T-cell (primary cell): ENCODE measurements at regions not wholly inside any gene's neighbourhood (a gene's known extent, or its start where the extent isn't known, plus 50 kb on each side); places are given as distances from the start of the nearest gene placed in this dataset.

Experiments used
- ATAC-seq, 4 experiments: fragments of 200-7000 bp in 3 of 4; fragments of 150-1000 bp in 1 of 4; cut with Tn5 transposase; replicated peaks in 1 of 4; 1 replicate in 3 of 4; 2 replicates in 1 of 4; pipeline ENCODE4 v1.10.0; 2021; ENCODE audit warnings: moderate library complexity in 3 of 4, mild to moderate bottlenecking in 2 of 4, moderate number of reproducible peaks in 1 of 4
- CTCF ChIA-PET, 2 donors: fragments of 300-600 bp; sonication (Branson Sonifier 250); formaldehyde crosslinking; loops; one replicate each; lab custom pipeline; 2022; ENCODE audit warnings: antibody characterized with exemption in 2 of 2; lab: Charles Lee
- POLR2A ChIA-PET, 2 donors: fragments of 300-600 bp; sonication (Branson Sonifier 250); formaldehyde crosslinking; loops; one replicate each; lab custom pipeline; 2022; ENCODE audit warnings: antibody characterized with exemption in 2 of 2; lab: Charles Lee
- DNase-seq, 35 experiments: peaks; one replicate each; pipeline versions ENCODE4 v3.0.0 to v3.0.0-alpha.2; 2013 to 2023
- H3K27ac ChIP-seq: one replicate; pipeline ENCODE4 v1.5.1; 2013; ENCODE audit warnings: low read length
- H3K27me3 ChIP-seq, 2 experiments: replicated peaks in 1 of 2; 1 replicate in 1 of 2; 2 replicates in 1 of 2; pipeline versions ENCODE4 v1.6.1 to v1.7.0; 2013; ENCODE audit warnings: low read length in 1 of 2, mixed read lengths in 1 of 2; ENCODE audit not compliant: control insufficient read depth in 2 of 2, insufficient read depth in 2 of 2; ENCODE audit errors: extremely low read depth in 1 of 2
- H3K36me3 ChIP-seq, 2 donors: 1 replicate in 1 of 2; 2 replicates in 1 of 2; pipeline versions ENCODE4 v1.6.1 to v1.7.0; 2013; ENCODE audit warnings: low read length in 1 of 2; ENCODE audit not compliant: control insufficient read depth in 2 of 2, insufficient read depth in 1 of 2; ENCODE audit errors: extremely low read depth in 1 of 2
- H3K4me1 ChIP-seq, 2 experiments: 1 replicate in 1 of 2; 2 replicates in 1 of 2; pipeline versions ENCODE4 v1.6.1 to v1.7.0; 2013; ENCODE audit warnings: low read length in 2 of 2, mixed read lengths in 1 of 2; ENCODE audit not compliant: insufficient read depth in 2 of 2, control insufficient read depth in 1 of 2; ENCODE audit errors: extremely low read depth in 1 of 2
- H3K4me3 ChIP-seq, 2 donors: 1 replicate in 1 of 2; 2 replicates in 1 of 2; pipeline versions ENCODE4 v1.5.1 to v1.7.0; 2013; ENCODE audit warnings: mild to moderate bottlenecking in 2 of 2, low read length in 1 of 2, moderate library complexity in 1 of 2; ENCODE audit not compliant: control insufficient read depth in 1 of 2; ENCODE audit errors: extremely low read depth in 1 of 2
- H3K9me3 ChIP-seq: 2 replicates; pipeline ENCODE4 v1.7.0; 2013
- H3K27ac Mint-ChIP-seq, 2 donors: one replicate each; pipeline ENCODE4 v1.8.0; 2020 to 2021; ENCODE audit warnings: mild to moderate bottlenecking in 2 of 2, mixed read lengths in 2 of 2
- H3K27me3 Mint-ChIP-seq, 2 donors: one replicate each; pipeline ENCODE4 v1.8.0; 2021 to 2022; ENCODE audit warnings: mixed read lengths in 2 of 2
- H3K36me3 Mint-ChIP-seq: one replicate; pipeline ENCODE4 v1.8.0; 2021; ENCODE audit warnings: mixed read lengths
- H3K4me1 Mint-ChIP-seq, 3 donors: one replicate each; pipeline ENCODE4 v1.8.0; 2020 to 2022; ENCODE audit warnings: mixed read lengths in 3 of 3, mild to moderate bottlenecking in 1 of 3
- H3K4me3 Mint-ChIP-seq, 3 donors: one replicate each; pipeline ENCODE4 v1.8.0; 2020 to 2022; ENCODE audit warnings: mild to moderate bottlenecking in 3 of 3, mixed read lengths in 3 of 3, moderate library complexity in 3 of 3
- H3K9me3 Mint-ChIP-seq, 3 donors: one replicate each; pipeline ENCODE4 v1.8.0; 2020 to 2022; ENCODE audit warnings: mixed read lengths in 3 of 3
- WGBS: methylation state at CpG from one replicate; pipeline ENCODE4 v1.1.5; 2013; ENCODE audit warnings: missing lambda C conversion rate; ENCODE audit not compliant: insufficient coverage; 5-methylcytosine and 5-hydroxymethylcytosine counted together

DNA sequence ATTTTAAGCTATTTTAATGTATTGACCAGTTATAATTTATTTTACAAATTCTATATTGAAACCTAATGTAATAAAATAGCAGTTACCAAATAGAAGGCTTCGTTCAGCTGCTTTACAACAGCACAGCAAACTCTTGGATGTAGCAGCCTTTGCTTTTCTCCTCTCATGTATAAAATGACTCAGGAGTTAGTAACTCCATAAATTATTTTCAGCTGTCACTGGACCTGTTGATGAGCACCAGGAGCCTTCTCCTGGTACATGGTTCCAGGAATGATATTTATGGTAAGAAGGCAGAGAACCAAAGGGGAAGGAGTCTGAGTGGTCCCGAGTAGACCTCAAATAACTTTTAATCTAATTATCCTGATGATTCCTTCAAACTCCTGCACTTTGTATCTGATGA lies 256.4 kb upstream of the NETO1 start:
- Mint-ChIP-seq H3K4me3 (no peak overlapping the region), H3K27ac (no peak overlapping the region), H3K4me1 (no peaks in the 10 kb centered on the region), H3K36me3 (no peaks in the 10 kb centered on the region), H3K9me3 (peaks cover 3 to 12% (median 5%) of the 10 kb centered on the region in 3 donors), H3K27me3 (no peaks in the 10 kb centered on the region)
- Histone ChIP-seq H3K9me3 (no peaks in the 10 kb centered on the region), H3K27me3 (no peaks in the 10 kb centered on the region), H3K4me3 (no peak overlapping the region), H3K27ac (no peak overlapping the region), H3K4me1 (no peaks in the 10 kb centered on the region), H3K36me3 (no peaks in the 10 kb centered on the region)
- ChIA-PET CTCF (no interaction called here), POLR2A (no interaction called here)
- ATAC-seq: no peak
- DNase-seq: no peak
- WGBS: no CpG with 5 or more reads among the region's 2 CpGs

DNA sequence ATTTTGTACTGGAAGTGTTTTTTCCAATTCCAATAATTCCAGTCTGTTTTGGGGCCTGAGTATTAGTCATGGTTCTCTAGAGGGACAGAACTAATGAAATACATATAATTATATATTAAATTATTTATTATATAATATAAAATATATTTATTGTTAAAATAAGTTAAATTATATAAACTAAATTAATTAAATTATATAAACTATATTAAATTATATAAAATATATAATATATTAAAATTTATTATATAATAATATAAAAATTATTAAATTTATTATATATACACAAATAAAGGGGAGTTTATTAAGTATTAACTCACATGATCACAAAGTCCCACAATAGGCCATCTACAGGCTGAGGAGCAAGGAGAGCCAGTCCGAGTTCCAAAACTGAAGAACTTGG lies 253.4 kb upstream of the NETO1 start:
- DNase-seq (no peak), ATAC-seq (no peak)
- H3K27ac ChIP-seq: no peak overlapping the region
- WGBS: no CpG with 5 or more reads among the region's 1 CpG
- no peak overlapping the region for H3K4me3 Mint-ChIP-seq
- H3K9me3 Mint-ChIP-seq: peaks cover 5 to 13% (median 5%) of the 10 kb centered on the region in 3 donors
- no peaks in the 10 kb centered on the region for H3K27me3 ChIP-seq
- H3K4me3 ChIP-seq: no peak overlapping the region
- ChIA-PET POLR2A (no interaction called here), CTCF (no interaction called here)
- no peaks in the 10 kb centered on the region for H3K27me3 Mint-ChIP-seq
- H3K4me1 ChIP-seq: no peaks in the 10 kb centered on the region
- H3K36me3 ChIP-seq: no peaks in the 10 kb centered on the region
- H3K36me3 Mint-ChIP-seq: no peaks in the 10 kb centered on the region
- H3K4me1 Mint-ChIP-seq: no peaks in the 10 kb centered on the region
- H3K27ac Mint-ChIP-seq: no peak overlapping the region
- no peaks in the 10 kb centered on the region for H3K9me3 ChIP-seq

DNA sequence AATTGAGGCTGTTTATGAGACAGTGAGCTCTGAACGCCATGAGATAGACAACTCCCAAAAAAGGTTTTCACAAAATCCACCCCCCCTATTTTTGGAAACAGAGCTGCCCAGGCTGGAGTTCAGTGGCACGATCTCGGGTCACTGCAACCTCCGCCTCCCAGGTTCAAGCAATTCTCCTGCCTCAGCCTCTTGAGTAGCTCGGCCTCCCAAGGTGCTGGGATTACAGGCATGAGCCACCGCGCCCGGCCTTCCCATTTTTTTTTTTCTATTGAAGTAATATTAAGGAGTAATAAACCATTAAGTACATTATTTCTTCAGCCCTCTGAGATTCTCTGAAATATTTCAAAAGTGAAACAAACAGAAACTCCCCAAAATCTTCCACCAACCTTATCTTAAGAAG lies 252.8 kb upstream of the NETO1 start:
- Mint-ChIP-seq H3K9me3 (peaks cover 5 to 13% (median 5%) of the 10 kb centered on the region in 3 donors), H3K27ac (no peak overlapping the region), H3K4me3 (no peak overlapping the region), H3K36me3 (no peaks in the 10 kb centered on the region), H3K4me1 (no peaks in the 10 kb centered on the region), H3K27me3 (no peaks in the 10 kb centered on the region)
- no peaks in the 10 kb centered on the region for H3K27me3 ChIP-seq
- H3K9me3 ChIP-seq: no peaks in the 10 kb centered on the region
- H3K36me3 ChIP-seq: no peaks in the 10 kb centered on the region
- DNase-seq (no peak), ATAC-seq (no peak)
- no peak overlapping the region for H3K27ac ChIP-seq
- 93% methylated on average over 3 of the region's 8 CpGs for WGBS
- POLR2A ChIA-PET: no interaction called here
- H3K4me3 ChIP-seq: no peak overlapping the region
- H3K4me1 ChIP-seq: no peaks in the 10 kb centered on the region
- CTCF ChIA-PET: no interaction called here

DNA sequence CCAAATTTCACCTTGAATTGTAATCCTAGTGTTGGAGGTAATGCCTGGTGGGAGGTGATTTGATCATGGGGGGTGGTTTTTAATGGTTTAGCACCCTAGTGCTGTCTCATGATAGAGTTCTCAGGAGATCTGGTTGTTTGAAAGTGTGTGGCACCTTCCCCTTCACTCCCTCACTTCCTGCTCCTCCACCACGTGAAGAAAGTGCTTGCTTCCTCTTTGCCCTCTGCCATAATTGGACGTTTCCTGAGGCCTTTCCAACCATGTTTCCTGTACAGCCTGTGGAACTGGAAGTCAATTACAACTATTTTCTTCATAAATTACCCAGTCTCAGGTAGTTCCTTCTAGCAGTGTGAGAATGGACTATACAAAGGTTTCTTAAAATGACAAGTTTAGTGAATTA lies 251.8 kb upstream of the NETO1 start:
- ChIA-PET CTCF (no interaction called here), POLR2A (no interaction called here)
- no peak overlapping the region for H3K27ac Mint-ChIP-seq
- Histone ChIP-seq H3K4me3 (no peak overlapping the region), H3K4me1 (no peaks in the 10 kb centered on the region), H3K9me3 (no peaks in the 10 kb centered on the region), H3K36me3 (no peaks in the 10 kb centered on the region), H3K27ac (no peak overlapping the region), H3K27me3 (no peaks in the 10 kb centered on the region)
- H3K9me3 Mint-ChIP-seq: peaks cover 5 to 13% (median 5%) of the 10 kb centered on the region in 3 donors
- H3K4me1 Mint-ChIP-seq: no peaks in the 10 kb centered on the region
- H3K27me3 Mint-ChIP-seq: no peaks in the 10 kb centered on the region
- H3K36me3 Mint-ChIP-seq: no peaks in the 10 kb centered on the region
- no peak overlapping the region for H3K4me3 Mint-ChIP-seq
- WGBS: no CpG with 5 or more reads among the region's 2 CpGs
- no peak for ATAC-seq
- no peak for DNase-seq

DNA sequence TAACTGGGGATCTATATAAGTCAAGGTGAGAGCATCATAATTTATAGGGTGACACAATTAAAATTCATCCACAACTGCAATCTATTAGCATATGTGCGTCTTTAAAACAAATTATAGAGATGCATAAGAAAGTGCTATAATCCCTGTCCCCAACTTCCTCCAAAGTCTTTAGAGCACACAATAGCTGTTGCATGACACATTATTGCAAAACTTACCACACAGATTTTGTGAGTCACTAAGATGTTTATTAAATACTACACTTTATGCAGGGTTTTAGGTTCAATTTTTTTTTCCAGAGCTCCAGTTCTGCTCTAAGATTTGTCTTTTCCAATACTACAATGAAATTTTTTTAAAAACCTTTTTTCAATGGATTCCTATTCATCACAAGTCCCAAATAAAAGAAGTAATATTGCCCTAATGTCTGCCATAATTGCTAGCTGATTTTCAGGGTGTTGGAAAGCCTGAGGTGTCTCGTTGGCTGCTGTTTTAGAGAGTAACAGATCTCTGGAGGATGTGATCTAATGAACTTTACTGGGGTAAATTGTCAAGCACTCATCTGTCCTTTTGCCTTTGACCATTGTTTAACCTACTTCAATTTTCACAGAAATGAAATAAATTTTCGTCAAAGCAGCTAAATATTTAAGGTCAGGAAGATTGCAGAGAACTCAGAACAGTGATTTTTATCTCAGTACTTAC lies 250.5 kb upstream of the NETO1 start:
- ChIA-PET CTCF (no interaction called here), POLR2A (no interaction called here)
- H3K36me3 Mint-ChIP-seq: no peaks in the 10 kb centered on the region
- DNase-seq: no peak
- Histone ChIP-seq H3K36me3 (no peaks in the 10 kb centered on the region), H3K4me3 (no peak overlapping the region), H3K27ac (no peak overlapping the region), H3K27me3 (no peaks in the 10 kb centered on the region), H3K9me3 (no peaks in the 10 kb centered on the region), H3K4me1 (no peaks in the 10 kb centered on the region)
- H3K9me3 Mint-ChIP-seq: peaks cover 5 to 13% (median 10%) of the 10 kb centered on the region in 3 donors
- no CpG with 5 or more reads among the region's 3 CpGs for WGBS
- no peak overlapping the region for H3K4me3 Mint-ChIP-seq
- no peak for ATAC-seq
- no peaks in the 10 kb centered on the region for H3K27me3 Mint-ChIP-seq
- H3K27ac Mint-ChIP-seq: no peak overlapping the region
- no peaks in the 10 kb centered on the region for H3K4me1 Mint-ChIP-seq

DNA sequence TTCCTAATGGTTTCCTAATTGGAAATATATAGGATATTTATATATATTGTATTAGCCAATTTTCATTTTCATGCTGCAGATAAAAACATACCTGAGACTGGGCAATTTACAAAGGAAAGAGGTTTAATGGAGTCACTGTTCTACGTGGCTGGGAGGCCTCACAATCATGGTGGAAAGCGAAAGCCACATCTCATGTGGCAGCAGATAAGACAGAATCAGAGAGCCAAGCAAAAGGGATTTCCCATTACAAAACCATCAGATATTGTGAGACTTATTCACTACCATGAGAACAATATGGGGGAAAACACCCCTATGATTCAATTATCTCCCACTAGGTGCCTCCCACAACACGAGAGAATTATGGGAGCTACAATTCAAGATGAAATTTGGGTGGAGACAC lies 242.5 kb upstream of the NETO1 start:
- Mint-ChIP-seq H3K36me3 (no peaks in the 10 kb centered on the region), H3K27me3 (no peaks in the 10 kb centered on the region), H3K4me1 (no peaks in the 10 kb centered on the region), H3K4me3 (no peak overlapping the region), H3K9me3 (peaks cover 10 to 23% (median 13%) of the 10 kb centered on the region in 3 donors), H3K27ac (no peak overlapping the region)
- WGBS: no CpG with 5 or more reads among the region's 3 CpGs
- ATAC-seq: no peak
- Histone ChIP-seq H3K4me1 (no peaks in the 10 kb centered on the region), H3K9me3 (no peaks in the 10 kb centered on the region), H3K4me3 (no peak overlapping the region), H3K36me3 (no peaks in the 10 kb centered on the region), H3K27ac (no peak overlapping the region), H3K27me3 (no peaks in the 10 kb centered on the region)
- no peak for DNase-seq
- ChIA-PET POLR2A (no interaction called here), CTCF (no interaction called here)

DNA sequence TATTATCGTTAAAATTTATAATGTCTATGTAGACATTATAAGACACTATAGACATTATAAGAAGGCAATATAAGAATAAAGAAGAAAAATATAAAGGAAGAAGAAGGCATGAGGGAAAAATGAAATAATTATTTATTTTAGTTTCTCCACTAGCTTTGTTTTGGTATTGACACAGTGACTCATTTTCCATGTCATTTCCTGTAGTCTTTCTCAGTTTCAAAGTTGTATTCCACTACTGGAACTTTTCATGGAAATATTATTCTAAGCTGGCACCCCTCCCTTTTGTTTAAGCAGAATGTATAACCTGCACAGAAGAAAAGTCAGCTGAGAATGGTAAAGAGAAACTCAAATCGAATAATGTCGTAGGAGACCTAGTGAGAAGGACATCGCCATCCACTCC lies 234.2 kb upstream of the NETO1 start:
- DNase-seq: no peak
- ChIA-PET POLR2A (no interaction called here), CTCF (no interaction called here)
- Histone ChIP-seq H3K27me3 (no peaks in the 10 kb centered on the region), H3K9me3 (no peaks in the 10 kb centered on the region), H3K27ac (no peak overlapping the region), H3K4me1 (no peaks in the 10 kb centered on the region), H3K4me3 (no peak overlapping the region), H3K36me3 (no peaks in the 10 kb centered on the region)
- ATAC-seq: no peak
- H3K27me3 Mint-ChIP-seq: no peaks in the 10 kb centered on the region
- no peak overlapping the region for H3K27ac Mint-ChIP-seq
- no peaks in the 10 kb centered on the region for H3K36me3 Mint-ChIP-seq
- WGBS: 100% methylated on average over 1 of the region's 4 CpGs
- no peaks in the 10 kb centered on the region for H3K4me1 Mint-ChIP-seq
- no peak overlapping the region for H3K4me3 Mint-ChIP-seq
- H3K9me3 Mint-ChIP-seq: peaks cover 4 to 23% (median 16%) of the 10 kb centered on the region in 3 donors
